HUES48 (cell line): ENCODE measurements at regions not wholly inside any gene's neighbourhood (a gene's known extent, or its start where the extent isn't known, plus 50 kb on each side); places are given as distances from the start of the nearest gene placed in this dataset.

Experiments used
- H3K27ac ChIP-seq: one replicate; pipeline ENCODE4 v1.7.0; 2013; ENCODE audit warnings: low read depth, low read length, inconsistent platforms
- H3K27me3 ChIP-seq: 2 replicates; pipeline ENCODE4 v1.6.1; 2013; ENCODE audit warnings: mild to moderate bottlenecking, low read length; ENCODE audit not compliant: control insufficient read depth, insufficient read depth
- H3K36me3 ChIP-seq: 2 replicates; pipeline ENCODE4 v1.6.1; 2013; ENCODE audit warnings: low read length; ENCODE audit not compliant: control insufficient read depth, insufficient read depth
- H3K4me1 ChIP-seq: 2 replicates; pipeline ENCODE4 v1.6.1; 2013; ENCODE audit warnings: mild to moderate bottlenecking, low read length; ENCODE audit not compliant: control insufficient read depth, insufficient read depth
- H3K4me3 ChIP-seq: 2 replicates; pipeline ENCODE4 v1.5.1; 2013; ENCODE audit warnings: mild to moderate bottlenecking, low read depth, low read length
- H3K9ac ChIP-seq: 2 replicates; pipeline ENCODE4 v1.6.1; 2013; ENCODE audit warnings: mild to moderate bottlenecking, low read depth, low read length, moderate library complexity
- H3K9me3 ChIP-seq: 2 replicates; pipeline ENCODE4 v1.6.1; 2013; ENCODE audit warnings: low read length; ENCODE audit not compliant: control insufficient read depth, insufficient read depth

- H3K9ac ChIP-seq: no peak overlapping the region
- H3K36me3 ChIP-seq: no peaks in the 10 kb centered on the region
- H3K27ac ChIP-seq: peak overlapping the region; percentile 29
- no peaks in the 10 kb centered on the region; the same call in 1 of the 2 replicates for H3K9me3 ChIP-seq
- H3K27me3 ChIP-seq: no peaks in the 10 kb centered on the region
- H3K4me3 ChIP-seq: no peak overlapping the region
- peaks cover 15% of the 10 kb centered on the region; the same call in 1 of the 2 replicates for H3K4me1 ChIP-seq
Observed at GRCh38 chr6:131400779-131401496, 172.1 kb upstream of the ARG1 start.

GRCh38 chr6:131408811-131409210, 164.2 kb upstream of the ARG1 start:
- Histone ChIP-seq H3K9me3 (no peaks in the 10 kb centered on the region), H3K4me1 (no peaks in the 10 kb centered on the region), H3K36me3 (no peaks in the 10 kb centered on the region), H3K9ac (no peak overlapping the region), H3K27ac (no peak overlapping the region), H3K27me3 (no peaks in the 10 kb centered on the region), H3K4me3 (no peak overlapping the region)

- no peak overlapping the region for H3K4me3 ChIP-seq
- H3K36me3 ChIP-seq: no peaks in the 10 kb centered on the region
- H3K4me1 ChIP-seq: no peaks in the 10 kb centered on the region
- no peaks in the 10 kb centered on the region for H3K27me3 ChIP-seq
- H3K27ac ChIP-seq: no peak overlapping the region
- no peak overlapping the region for H3K9ac ChIP-seq
- no peaks in the 10 kb centered on the region for H3K9me3 ChIP-seq
Observed at GRCh38 chr6:131410785-131411184, 162.2 kb upstream of the ARG1 start.

GRCh38 chr6:131412960-131413830, 159.8 kb upstream of the ARG1 start:
- H3K4me3 ChIP-seq: no peak overlapping the region
- no peak overlapping the region for H3K27ac ChIP-seq
- no peaks in the 10 kb centered on the region for H3K4me1 ChIP-seq
- no peaks in the 10 kb centered on the region for H3K36me3 ChIP-seq
- H3K27me3 ChIP-seq: no peaks in the 10 kb centered on the region
- no peak overlapping the region for H3K9ac ChIP-seq
- H3K9me3 ChIP-seq: no peaks in the 10 kb centered on the region

GRCh38 chr6:131413831-131414191, 159.2 kb upstream of the ARG1 start:
- Histone ChIP-seq H3K4me1 (no peaks in the 10 kb centered on the region), H3K27me3 (no peaks in the 10 kb centered on the region), H3K9me3 (no peaks in the 10 kb centered on the region), H3K27ac (no peak overlapping the region), H3K4me3 (no peak overlapping the region), H3K9ac (no peak overlapping the region), H3K36me3 (no peaks in the 10 kb centered on the region)

GRCh38 chr6:131414956-131415355, 158.1 kb upstream of the ARG1 start:
- no peaks in the 10 kb centered on the region for H3K9me3 ChIP-seq
- H3K27ac ChIP-seq: no peak overlapping the region
- no peaks in the 10 kb centered on the region for H3K36me3 ChIP-seq
- no peaks in the 10 kb centered on the region for H3K27me3 ChIP-seq
- no peak overlapping the region for H3K9ac ChIP-seq
- H3K4me3 ChIP-seq: no peak overlapping the region
- no peaks in the 10 kb centered on the region for H3K4me1 ChIP-seq

- H3K4me3 ChIP-seq: no peak overlapping the region
- H3K4me1 ChIP-seq: no peaks in the 10 kb centered on the region
- H3K36me3 ChIP-seq: no peaks in the 10 kb centered on the region
- no peaks in the 10 kb centered on the region for H3K9me3 ChIP-seq
- no peak overlapping the region for H3K27ac ChIP-seq
- no peaks in the 10 kb centered on the region for H3K27me3 ChIP-seq
- H3K9ac ChIP-seq: no peak overlapping the region
Observed at GRCh38 chr6:131418441-131418840, 154.6 kb upstream of the ARG1 start.

- H3K36me3 ChIP-seq: no peaks in the 10 kb centered on the region
- no peak overlapping the region for H3K27ac ChIP-seq
- no peak overlapping the region for H3K9ac ChIP-seq
- no peak overlapping the region for H3K4me3 ChIP-seq
- H3K27me3 ChIP-seq: no peaks in the 10 kb centered on the region
- H3K9me3 ChIP-seq: no peaks in the 10 kb centered on the region
- peaks cover 9% of the 10 kb centered on the region for H3K4me1 ChIP-seq
Observed at GRCh38 chr6:131419702-131420101, 153.3 kb upstream of the ARG1 start.

GRCh38 chr6:131424016-131424415, 149.0 kb upstream of the ARG1 start:
- Histone ChIP-seq H3K27me3 (no peaks in the 10 kb centered on the region), H3K9me3 (peaks cover 7% of the 10 kb centered on the region; the same call in 1 of the 2 replicates), H3K4me3 (no peak overlapping the region), H3K36me3 (no peaks in the 10 kb centered on the region), H3K27ac (no peak overlapping the region), H3K9ac (no peak overlapping the region), H3K4me1 (peaks cover 16% of the 10 kb centered on the region)

GRCh38 chr6:131424475-131424874, 148.6 kb upstream of the ARG1 start:
- Histone ChIP-seq H3K4me3 (no peak overlapping the region), H3K36me3 (no peaks in the 10 kb centered on the region), H3K27me3 (no peaks in the 10 kb centered on the region), H3K9me3 (peaks cover 9% of the 10 kb centered on the region; the same call in 1 of the 2 replicates), H3K9ac (no peak overlapping the region), H3K27ac (no peak overlapping the region), H3K4me1 (peaks cover 16% of the 10 kb centered on the region)

- H3K4me3 ChIP-seq: no peak overlapping the region
- no peaks in the 10 kb centered on the region for H3K27me3 ChIP-seq
- H3K9me3 ChIP-seq: peaks cover 9% of the 10 kb centered on the region; the same call in 1 of the 2 replicates
- H3K36me3 ChIP-seq: no peaks in the 10 kb centered on the region
- peaks cover 16% of the 10 kb centered on the region for H3K4me1 ChIP-seq
- no peak overlapping the region for H3K27ac ChIP-seq
- H3K9ac ChIP-seq: no peak overlapping the region
Observed at GRCh38 chr6:131427434-131428058, 145.5 kb upstream of the ARG1 start.
